ENCODE measurements at regions not wholly inside any gene's neighbourhood (a gene's known extent, or its start where the extent isn't known, plus 50 kb on each side); places are given as distances from the start of the nearest gene placed in this dataset.

- RAD21 ChIA-PET (ENCODE audit: unreplicated experiment) = no interaction called here
- CTCF ChIA-PET = no interaction called here
- intact Hi-C loops (cut with micrococcal nuclease; ENCODE audit: unreplicated experiment) = no loop called here
- H3K27me3 ChIP-seq (replicated peaks in 1 of 2; ENCODE audit: control insufficient read depth in 2 of 2, insufficient read depth in 2 of 2, low read length in 1 of 2) = no peaks in the 10 kb centered on the region; a peak in 1 of 4 replicates
- H2AFZ ChIP-seq (ENCODE audit: control insufficient read depth, low read depth, low read length) = no peak overlapping the region
- DNase-seq (ENCODE audit: low read depth, low spot score) = no peak
- in situ Hi-C loops (cut with MboI) = no loop called here
- no peak overlapping the region for H3K9ac ChIP-seq (ENCODE audit: control insufficient read depth, insufficient read depth, low read length)
- H3K27ac ChIP-seq (ENCODE audit: control insufficient read depth, insufficient read depth) = no peak overlapping the region
- H3K4me1 ChIP-seq (ENCODE audit: control insufficient read depth, insufficient read depth, low read length) = no peaks in the 10 kb centered on the region
- SMC1A ChIA-PET (ENCODE audit: uncharacterized antibody, unreplicated experiment) = no interaction called here
- no peaks in the 10 kb centered on the region for H3K9me3 ChIP-seq (replicated peaks; ENCODE audit: control insufficient read depth, insufficient read depth, low read length)
- POLR2A ChIA-PET = interaction anchor here (0.6 kb wide), 1 partner anchor 432 kb away, joined by 3 read pairs; no protein-coding TSS in a partner anchor
- no peak for ATAC-seq
- no peak overlapping the region for H3K4me3 ChIP-seq
- no peaks in the 10 kb centered on the region for H4K20me1 ChIP-seq (ENCODE audit: control insufficient read depth, insufficient read depth)
- no peak overlapping the region for H3K4me2 ChIP-seq (ENCODE audit: control insufficient read depth, insufficient read depth)
- BruUV-seq (replicated peaks) = no TSS peak
- 17% methylated on average over 2 of the region's 2 CpGs for WGBS (ENCODE audit: insufficient coverage, insufficient replicate concordance, low lambda C conversion rate, missing lambda C conversion rate)
- no peaks in the 10 kb centered on the region for H3K79me2 ChIP-seq (ENCODE audit: control insufficient read depth, insufficient read depth, low read length)
- FAIRE-seq = no peak
- no peaks in the 10 kb centered on the region for H3K36me3 ChIP-seq (ENCODE audit: control insufficient read depth in 2 of 2, insufficient read depth in 2 of 2, low read length in 1 of 2)
- TF ChIP-seq RELA (IDR thresholded peaks at IDR 0.05; ENCODE audit: borderline replicate concordance, partially characterized antibody) (no peak), TCF7 (IDR thresholded peaks at IDR 0.05; ENCODE audit: borderline replicate concordance) (no peak), REST (IDR thresholded peaks at IDR 0.05; ENCODE audit: low read depth, low read length) (no peak), ZBTB11 (CRISPR knock-in tag; IDR thresholded peaks at IDR 0.05) (no peak), USF1 (IDR thresholded peaks at IDR 0.05; ENCODE audit: borderline replicate concordance, extremely low read length, insufficient read depth, low read depth, low read length) (no peak), CBX5 (IDR thresholded peaks at IDR 0.05; ENCODE audit: low read depth) (no peak), ZNF274 (IDR thresholded peaks at IDR 0.05; ENCODE audit: insufficient read depth, insufficient read length) (no peak), EP300 (IDR thresholded peaks at IDR 0.05; ENCODE audit: borderline replicate concordance in 1 of 2, control insufficient read depth in 1 of 2, low read depth in 2 of 2, low read length in 2 of 2) (no peak), LARP7 (IDR thresholded peaks at IDR 0.05) (no peak), BRCA1 (IDR thresholded peaks at IDR 0.05; ENCODE audit: low read depth, low read length) (no peak), ELK1 (IDR thresholded peaks at IDR 0.05; ENCODE audit: low read depth, low read length) (no peak), MYC (IDR thresholded peaks at IDR 0.05; ENCODE audit: insufficient read depth, insufficient read length, insufficient replicate concordance, low read length, severe bottlenecking) (no peak)
Measured at GRCh38 chr1:207227131-207227630, 94.3 kb upstream of the CD55 start.

Data from GM12878 (cell line).